Activated naive CD8-positive, alpha-beta T cell treated with anti-CD3 and anti-CD28 coated beads, Interleukin-2, amount 10 ng/mL, durations not matched to agents 7 days and 5 days (primary cell): ENCODE measurements at regions not wholly inside any gene's neighbourhood (a gene's known extent, or its start where the extent isn't known, plus 50 kb on each side); places are given as distances from the start of the nearest gene placed in this dataset.
A peak's percentile ranks its signal among the peaks of the same experiment; 100 is the strongest.

Source experiments
- ATAC-seq: fragments of 150-1000 bp; cut with Tn5 transposase; one replicate; pipeline ENCODE4 v1.10.0; 2021; ENCODE audit warnings: low read depth, moderate library complexity
- POLR2A ChIA-PET: fragments of 350-600 bp; sonication (Branson Sonifier 250); formaldehyde crosslinking; loops from one replicate; lab custom pipeline; 2021; ENCODE audit warnings: antibody characterized with exemption; lab: Charles Lee
- DNase-seq: peaks from one replicate; pipeline ENCODE4 v3.0.0; 2021
- H3K27ac Mint-ChIP-seq: one replicate; pipeline ENCODE4 v1.8.0; 2022; ENCODE audit warnings: mild to moderate bottlenecking, mixed read lengths
- H3K27me3 Mint-ChIP-seq: one replicate; pipeline ENCODE4 v1.8.0; 2022; ENCODE audit warnings: mild to moderate bottlenecking, moderate library complexity, mixed read lengths
- H3K36me3 Mint-ChIP-seq: one replicate; pipeline ENCODE4 v1.8.0; 2021; ENCODE audit warnings: mild to moderate bottlenecking, mixed read lengths
- H3K4me1 Mint-ChIP-seq: one replicate; pipeline ENCODE4 v1.8.0; 2021; ENCODE audit warnings: mixed read lengths
- H3K4me3 Mint-ChIP-seq: one replicate; pipeline ENCODE4 v1.8.0; 2022; ENCODE audit warnings: mild to moderate bottlenecking, moderate library complexity, mixed read lengths
- H3K9me3 Mint-ChIP-seq: one replicate; pipeline ENCODE4 v1.8.0; 2021; ENCODE audit warnings: mixed read lengths

DNA sequence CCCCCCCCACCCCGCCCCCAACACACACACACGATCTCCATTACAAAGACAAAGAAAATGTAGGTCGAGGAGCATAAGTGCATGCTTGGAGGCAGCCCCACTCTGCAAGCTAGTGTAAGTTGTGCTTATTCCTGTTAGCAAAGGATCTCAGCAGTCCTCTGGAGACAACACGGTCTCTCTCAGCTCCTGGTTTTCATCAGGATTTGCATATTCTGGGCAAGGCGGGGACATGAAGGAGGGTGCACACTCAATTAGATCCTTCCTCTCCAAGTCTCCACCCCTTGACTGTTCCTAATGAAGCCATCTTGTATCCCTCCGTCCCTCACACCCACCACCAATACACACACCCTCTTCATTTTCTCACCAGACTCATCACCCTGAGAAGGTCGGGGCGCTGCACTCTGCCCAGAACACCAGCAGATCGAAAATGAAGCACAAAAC, 63.8 kb downstream of the MRPL46 start:
- Mint-ChIP-seq H3K27ac (no peak overlapping the region), H3K4me1 (peaks cover 6% of the 10 kb centered on the region), H3K27me3 (peaks cover 14% of the 10 kb centered on the region), H3K9me3 (no peaks in the 10 kb centered on the region), H3K4me3 (no peak overlapping the region), H3K36me3 (no peaks in the 10 kb centered on the region)
- POLR2A ChIA-PET, result no interaction called here
- DNase-seq, result no peak
- ATAC-seq, result no peak

DNA sequence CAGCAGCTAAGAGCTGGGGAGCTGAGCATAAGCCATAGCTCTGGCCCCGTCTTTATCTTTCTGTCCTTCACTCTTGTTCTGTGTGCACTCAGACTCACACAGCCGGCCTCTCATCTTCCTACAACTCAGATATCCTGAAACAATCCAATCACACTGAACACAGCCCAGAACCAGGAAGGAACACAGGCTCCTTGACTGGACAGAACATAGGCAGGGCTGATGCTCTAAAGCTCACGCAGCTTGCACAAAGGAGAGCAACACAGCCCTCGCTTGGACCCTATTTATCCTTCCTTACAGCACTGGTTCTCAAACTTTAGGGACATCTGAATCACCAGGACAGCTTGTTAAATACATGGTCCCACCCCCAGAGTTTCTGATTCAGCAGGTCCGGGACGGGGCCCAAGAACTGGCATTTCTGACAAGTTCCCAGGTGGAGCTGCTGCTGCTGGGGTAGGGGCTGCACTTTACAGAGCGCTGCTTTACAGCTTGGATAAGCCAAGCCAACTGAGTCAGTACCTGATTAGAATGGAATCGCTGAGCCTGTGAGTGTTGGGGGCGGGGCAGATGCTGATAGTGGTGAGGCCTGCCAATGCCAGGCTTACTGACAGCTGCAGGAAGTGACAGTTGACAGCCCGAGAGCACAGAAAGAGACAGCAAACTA, 65.1 kb downstream of the MRPL46 start:
- H3K4me1 Mint-ChIP-seq, result peaks cover 6% of the 10 kb centered on the region
- ATAC-seq (peak; percentile 58), DNase-seq (no peak)
- no peaks in the 10 kb centered on the region for H3K36me3 Mint-ChIP-seq
- POLR2A ChIA-PET, result no interaction called here
- H3K4me3 Mint-ChIP-seq, result no peak overlapping the region
- H3K27ac Mint-ChIP-seq, result no peak overlapping the region
- H3K27me3 Mint-ChIP-seq, result peaks cover 11% of the 10 kb centered on the region
- no peaks in the 10 kb centered on the region for H3K9me3 Mint-ChIP-seq

DNA sequence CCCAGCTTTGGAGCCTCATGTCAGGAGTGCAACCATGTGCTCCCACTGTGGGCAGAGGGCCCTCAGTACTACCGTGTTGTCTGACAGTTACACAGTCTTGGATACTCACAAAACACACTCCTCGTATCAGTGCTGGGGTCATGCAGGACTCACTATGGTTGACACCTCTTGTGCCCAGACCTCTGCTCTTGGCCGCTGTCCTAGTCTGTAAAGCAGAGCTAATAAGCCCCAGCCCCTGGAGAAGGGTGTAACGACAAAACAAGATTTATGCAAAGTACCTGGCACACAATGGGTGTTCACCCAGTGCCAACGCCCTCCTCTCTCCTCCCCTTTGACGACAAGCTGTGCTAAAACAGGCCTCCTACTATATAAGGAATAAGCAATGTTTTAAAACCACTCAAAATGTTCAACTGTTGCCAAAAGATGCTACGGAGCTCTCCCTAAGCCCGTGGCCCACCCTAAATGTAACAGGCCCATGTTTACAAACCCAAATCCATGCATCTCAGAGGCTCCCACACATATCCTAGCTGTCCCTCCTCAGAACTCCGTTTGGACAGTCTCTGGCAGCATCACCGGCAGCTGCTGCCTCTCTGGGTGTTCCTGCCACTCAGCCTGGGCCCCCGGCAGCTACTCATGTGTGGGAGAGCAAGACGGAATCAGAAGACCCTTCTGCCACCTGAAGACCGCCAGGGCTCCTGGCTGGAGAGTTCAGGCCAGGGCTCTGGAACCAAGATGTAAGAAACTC, 65.8 kb downstream of the MRPL46 start:
- no peaks in the 10 kb centered on the region for H3K36me3 Mint-ChIP-seq
- no peak overlapping the region for H3K27ac Mint-ChIP-seq
- peaks cover 6% of the 10 kb centered on the region for H3K4me1 Mint-ChIP-seq
- POLR2A ChIA-PET, result no interaction called here
- ATAC-seq (no peak), DNase-seq (no peak)
- no peaks in the 10 kb centered on the region for H3K9me3 Mint-ChIP-seq
- H3K27me3 Mint-ChIP-seq, result peaks cover 7% of the 10 kb centered on the region
- H3K4me3 Mint-ChIP-seq, result no peak overlapping the region

DNA sequence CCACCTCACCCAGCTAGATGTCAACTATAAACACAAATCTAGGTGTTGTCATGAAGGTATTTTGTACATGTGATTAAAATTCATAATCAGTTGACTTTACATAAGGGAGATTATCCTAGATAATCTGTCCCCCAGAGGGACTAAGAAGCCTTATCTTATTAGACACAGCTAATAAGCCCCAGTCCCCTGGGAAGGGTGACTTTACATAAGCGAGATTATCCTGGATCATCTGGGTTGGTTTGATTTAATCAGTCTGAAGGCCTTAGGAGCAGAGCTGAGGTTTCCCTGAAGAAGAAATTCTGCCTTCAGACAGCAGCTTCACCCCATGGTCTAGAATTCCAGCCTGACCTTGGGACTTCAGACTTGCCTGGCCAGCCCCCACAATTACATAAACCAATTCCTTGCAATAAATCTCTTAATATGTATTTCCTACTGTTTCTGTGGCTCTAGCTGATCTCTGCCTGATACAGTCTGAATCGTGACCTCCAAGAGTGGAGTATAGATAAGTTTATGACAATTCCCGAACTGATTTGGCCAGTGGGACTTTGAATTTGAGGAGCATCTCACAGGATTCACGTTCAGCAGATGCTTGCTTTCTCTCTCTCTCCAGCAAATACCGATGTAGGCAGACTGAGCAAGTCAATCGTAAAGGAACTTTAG, 66.5 kb downstream of the MRPL46 start:
- no peak overlapping the region for H3K4me3 Mint-ChIP-seq
- H3K36me3 Mint-ChIP-seq, result no peaks in the 10 kb centered on the region
- no peaks in the 10 kb centered on the region for H3K9me3 Mint-ChIP-seq
- H3K27ac Mint-ChIP-seq, result no peak overlapping the region
- H3K4me1 Mint-ChIP-seq, result peaks cover 6% of the 10 kb centered on the region
- H3K27me3 Mint-ChIP-seq, result peaks cover 9% of the 10 kb centered on the region
- POLR2A ChIA-PET, result no interaction called here
- ATAC-seq (no peak), DNase-seq (no peak)

GRCh38 chr15:88400084-88400483, 67.1 kb downstream of the MRPL46 start:
- ATAC-seq (no peak), DNase-seq (no peak)
- no peaks in the 10 kb centered on the region for H3K36me3 Mint-ChIP-seq
- H3K27ac Mint-ChIP-seq, result no peak overlapping the region
- H3K4me1 Mint-ChIP-seq, result peaks cover 6% of the 10 kb centered on the region
- H3K9me3 Mint-ChIP-seq, result no peaks in the 10 kb centered on the region
- POLR2A ChIA-PET, result no interaction called here
- peaks cover 5% of the 10 kb centered on the region for H3K27me3 Mint-ChIP-seq
- no peak overlapping the region for H3K4me3 Mint-ChIP-seq

- Mint-ChIP-seq H3K4me1 (peaks cover 6% of the 10 kb centered on the region), H3K36me3 (no peaks in the 10 kb centered on the region), H3K27ac (no peak overlapping the region), H3K9me3 (no peaks in the 10 kb centered on the region), H3K4me3 (no peak overlapping the region), H3K27me3 (peaks cover 7% of the 10 kb centered on the region)
- DNase-seq, result no peak
- ATAC-seq, result no peak
- POLR2A ChIA-PET, result no interaction called here
These were observed 68.0 kb downstream of the MRPL46 start for GRCh38 chr15:88399021-88399685.

GRCh38 chr15:88398011-88398410, 69.2 kb downstream of the MRPL46 start:
- Mint-ChIP-seq H3K27me3 (peaks cover 11% of the 10 kb centered on the region), H3K9me3 (no peaks in the 10 kb centered on the region), H3K27ac (no peak overlapping the region), H3K4me3 (no peak overlapping the region), H3K4me1 (peaks cover 6% of the 10 kb centered on the region), H3K36me3 (no peaks in the 10 kb centered on the region)
- DNase-seq, result no peak
- POLR2A ChIA-PET, result no interaction called here
- ATAC-seq, result no peak

DNA sequence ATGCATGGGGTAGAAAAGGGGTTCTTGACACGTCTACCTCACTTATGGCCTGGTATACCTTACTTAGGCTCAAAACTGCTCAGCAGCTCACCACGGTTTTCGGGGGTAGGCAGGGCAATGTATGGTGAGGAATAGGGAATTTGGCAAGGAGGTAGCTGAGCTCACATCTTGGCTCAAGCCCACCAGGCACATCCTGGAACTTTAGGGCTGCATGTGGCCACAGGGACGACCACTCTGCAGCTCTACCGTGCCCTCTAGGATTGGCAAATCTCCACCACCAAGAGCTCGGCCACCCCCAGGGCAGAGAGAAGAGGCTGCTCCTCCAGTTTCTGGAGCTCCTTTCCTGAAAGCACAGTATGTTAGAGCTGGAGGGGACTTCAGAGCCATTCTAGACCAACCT, 69.7 kb downstream of the MRPL46 start:
- Mint-ChIP-seq H3K27me3 (peaks cover 11% of the 10 kb centered on the region), H3K9me3 (no peaks in the 10 kb centered on the region), H3K36me3 (no peaks in the 10 kb centered on the region), H3K4me1 (peaks cover 3% of the 10 kb centered on the region), H3K27ac (no peak overlapping the region), H3K4me3 (no peak overlapping the region)
- POLR2A ChIA-PET, result no interaction called here
- DNase-seq (no peak), ATAC-seq (no peak)

GRCh38 chr15:88395872-88396781, 71.1 kb downstream of the MRPL46 start:
- POLR2A ChIA-PET, result no interaction called here
- no peaks in the 10 kb centered on the region for H3K36me3 Mint-ChIP-seq
- H3K4me3 Mint-ChIP-seq, result no peak overlapping the region
- H3K27ac Mint-ChIP-seq, result no peak overlapping the region
- no peak for ATAC-seq
- no peak for DNase-seq
- peaks cover 11% of the 10 kb centered on the region for H3K27me3 Mint-ChIP-seq
- H3K9me3 Mint-ChIP-seq, result no peaks in the 10 kb centered on the region
- no peaks in the 10 kb centered on the region for H3K4me1 Mint-ChIP-seq

GRCh38 chr15:88395241-88395640, 71.9 kb downstream of the MRPL46 start:
- H3K27ac Mint-ChIP-seq, result no peak overlapping the region
- POLR2A ChIA-PET, result no interaction called here
- no peak overlapping the region for H3K4me3 Mint-ChIP-seq
- ATAC-seq, result no peak
- H3K36me3 Mint-ChIP-seq, result no peaks in the 10 kb centered on the region
- no peaks in the 10 kb centered on the region for H3K4me1 Mint-ChIP-seq
- peaks cover 11% of the 10 kb centered on the region for H3K27me3 Mint-ChIP-seq
- H3K9me3 Mint-ChIP-seq, result no peaks in the 10 kb centered on the region
- no peak for DNase-seq

- H3K9me3 Mint-ChIP-seq, result no peaks in the 10 kb centered on the region
- H3K27me3 Mint-ChIP-seq, result peaks cover 11% of the 10 kb centered on the region
- H3K4me1 Mint-ChIP-seq, result no peaks in the 10 kb centered on the region
- DNase-seq (no peak), ATAC-seq (no peak)
- no peaks in the 10 kb centered on the region for H3K36me3 Mint-ChIP-seq
- H3K27ac Mint-ChIP-seq, result no peak overlapping the region
- POLR2A ChIA-PET, result no interaction called here
- no peak overlapping the region for H3K4me3 Mint-ChIP-seq
These were observed 72.5 kb downstream of the MRPL46 start for GRCh38 chr15:88394553-88395145.

DNA sequence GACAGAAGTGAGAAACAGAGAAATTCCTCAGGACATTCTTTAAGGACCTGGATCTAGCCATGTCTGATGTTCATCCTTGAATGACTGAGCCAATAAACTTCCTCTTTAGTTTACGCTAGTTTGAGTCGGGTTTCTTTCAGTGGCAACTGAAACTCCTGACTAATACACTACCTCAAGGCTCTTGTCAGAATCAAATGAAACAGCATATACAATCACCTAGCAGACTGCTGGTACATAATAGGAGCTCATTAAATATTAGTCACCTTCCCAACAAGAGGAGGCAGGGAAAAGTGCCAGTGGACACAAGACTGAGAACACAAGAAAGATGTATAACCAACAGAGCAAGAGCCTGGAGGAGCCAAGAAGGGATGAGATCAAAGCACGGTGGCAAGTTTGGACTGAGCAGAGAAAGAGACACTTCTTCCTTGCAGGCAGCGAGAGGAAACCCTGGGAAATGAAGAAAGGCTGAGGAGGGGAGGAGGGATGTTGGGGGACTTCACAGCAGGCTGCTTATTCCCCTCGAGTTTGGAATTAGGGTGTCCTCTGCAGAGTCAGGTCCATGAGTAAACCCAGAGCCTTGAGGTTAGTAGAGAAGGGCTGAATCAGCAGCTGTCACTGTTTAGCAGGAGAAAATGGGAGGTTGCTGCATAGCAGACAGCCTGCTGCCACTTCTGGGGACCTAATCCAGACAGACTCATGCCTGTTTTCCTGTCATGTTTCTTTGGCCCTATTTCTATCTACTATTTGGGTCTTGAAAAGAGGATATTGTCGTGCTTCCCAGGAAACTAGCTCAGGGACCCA, 73.3 kb downstream of the MRPL46 start:
- DNase-seq (no peak), ATAC-seq (no peak)
- Mint-ChIP-seq H3K27me3 (peaks cover 11% of the 10 kb centered on the region), H3K36me3 (no peaks in the 10 kb centered on the region), H3K27ac (no peak overlapping the region), H3K9me3 (no peaks in the 10 kb centered on the region), H3K4me1 (no peaks in the 10 kb centered on the region), H3K4me3 (no peak overlapping the region)
- POLR2A ChIA-PET, result no interaction called here
